ENCODE measurements at regions not wholly inside any gene's neighbourhood (a gene's known extent, or its start where the extent isn't known, plus 50 kb on each side); places are given as distances from the start of the nearest gene placed in this dataset.

DNA sequence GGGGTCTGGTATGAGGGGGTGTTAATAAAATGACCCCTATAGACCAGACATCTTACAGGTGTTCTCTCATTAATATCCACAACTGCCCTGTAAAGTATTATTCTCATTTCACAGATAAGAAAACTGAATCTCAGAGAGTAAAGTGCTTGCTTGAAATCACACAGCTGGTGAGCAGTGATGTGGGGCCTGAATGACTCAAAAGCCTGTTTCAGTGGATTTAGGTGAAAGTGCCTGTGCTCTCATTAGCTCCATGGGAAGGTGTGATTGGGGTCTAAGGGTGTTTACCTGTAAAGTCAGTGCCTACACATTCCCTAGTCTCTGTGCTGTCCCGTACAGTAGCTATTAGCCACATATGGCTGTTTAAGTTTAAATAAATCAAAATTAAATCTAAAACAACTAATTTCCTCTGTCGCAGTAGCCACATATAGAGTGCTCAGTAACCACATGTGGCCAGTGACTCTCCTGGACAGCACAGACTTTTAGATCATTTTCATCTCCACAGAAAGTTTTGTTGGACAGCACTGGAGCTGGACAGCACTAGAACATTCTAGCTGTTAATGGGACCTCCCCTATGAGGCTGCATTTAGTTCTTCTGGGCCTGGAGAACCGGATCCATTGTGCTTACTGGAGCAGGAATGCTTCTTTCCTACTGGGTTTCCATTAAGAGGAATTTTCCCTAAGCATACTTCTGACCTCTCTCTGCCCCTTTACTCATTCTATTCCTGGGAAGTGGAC lies 52.5 kb upstream of the SEMA6A start:
- no peak for DNase-seq (ENCODE audit: low read depth)
- no peak overlapping the region for H3K4me3 ChIP-seq (ENCODE audit: control insufficient read depth, low read depth, low read length)
- TF ChIP-seq CTCF (IDR thresholded peaks at IDR 0.05; ENCODE audit: control insufficient read depth, insufficient read depth, low read depth, low read length, missing control alignments) = no peak

- H3K4me3 ChIP-seq (ENCODE audit: control insufficient read depth, low read depth, low read length) = no peak overlapping the region
- no peak for DNase-seq (ENCODE audit: low read depth)
- TF ChIP-seq CTCF (IDR thresholded peaks at IDR 0.05; ENCODE audit: control insufficient read depth, insufficient read depth, low read depth, low read length, missing control alignments) = no peak
Observed at GRCh38 chr5:116626272-116626723, 51.7 kb upstream of the SEMA6A start.
